IMR-90 (cell line): ENCODE measurements at regions not wholly inside any gene's neighbourhood (a gene's known extent, or its start where the extent isn't known, plus 50 kb on each side); places are given as distances from the start of the nearest gene placed in this dataset.

Source experiments
- ATAC-seq: fragments of 200-7000 bp; cut with Tn5 transposase; 2 replicates; pipeline ENCODE4 v1.9.1; 2020; ENCODE audit warnings: low read depth, mild to moderate bottlenecking, moderate library complexity
- BruUV-seq: library from RNA; stranded (reverse); fragments of 400-500 nt; replicated peaks from 2 replicates; lab custom pipeline; 2021; lab: Mats Ljungman, UMichigan
- CTCF ChIA-PET: fragments of 300-600 bp; formaldehyde crosslinking; extraction: SDS; loops from one replicate; lab custom pipeline; 2021; ENCODE audit warnings: antibody characterized with exemption; lab: Yijun Ruan, JAX
- POLR2A ChIA-PET: fragments of 300-600 bp; sonication (Branson Sonifier 250); formaldehyde crosslinking; loops from one replicate; lab custom pipeline; 2022; ENCODE audit warnings: antibody characterized with exemption; ENCODE audit not compliant: unreplicated experiment; lab: Charles Lee
- DNase-seq: peaks from one replicate; pipeline ENCODE4 v3.0.0; 2013
- H2AFZ ChIP-seq: replicated peaks from 2 replicates; pipeline ENCODE3; 2013; ENCODE audit warnings: low read length, mild to moderate bottlenecking; ENCODE audit not compliant: poor library complexity
- H2AK5ac ChIP-seq: 2 replicates; pipeline ENCODE4 v1.6.1; 2013; ENCODE audit warnings: low read depth, low read length, inconsistent platforms
- H2AK9ac ChIP-seq: replicated peaks from 2 replicates; pipeline ENCODE3; 2013; ENCODE audit warnings: mild to moderate bottlenecking, low read depth, low read length, moderate library complexity; ENCODE audit not compliant: poor library complexity
- H2BK120ac ChIP-seq: 2 replicates; pipeline ENCODE4 v1.6.1; 2013; ENCODE audit warnings: low read depth, low read length, inconsistent platforms
- H2BK15ac ChIP-seq: 3 replicates; pipeline ENCODE4 v1.6.1; 2013; ENCODE audit warnings: low read depth, low read length, inconsistent platforms
- H2BK20ac ChIP-seq: 2 replicates; pipeline ENCODE4 v1.6.1; 2013; ENCODE audit warnings: low read depth, mild to moderate bottlenecking, inconsistent platforms, low read length, moderate library complexity
- H2BK5ac ChIP-seq: 2 replicates; pipeline ENCODE4 v1.6.1; 2013; ENCODE audit warnings: mild to moderate bottlenecking, low read depth, low read length, inconsistent platforms; ENCODE audit not compliant: poor library complexity, severe bottlenecking
- H3K14ac ChIP-seq: replicated peaks from 2 replicates; pipeline ENCODE4 v1.6.1; 2013; ENCODE audit warnings: low read depth, low read length, inconsistent platforms
- H3K18ac ChIP-seq: 2 replicates; pipeline ENCODE4 v1.6.1; 2013; ENCODE audit warnings: low read depth, low read length, control low read depth
- H3K23ac ChIP-seq: 2 replicates; pipeline ENCODE4 v1.6.1; 2013; ENCODE audit warnings: low read depth, low read length, inconsistent platforms
- H3K27ac ChIP-seq: 2 replicates; pipeline ENCODE4 v1.5.1; 2013; ENCODE audit warnings: mild to moderate bottlenecking, control low read depth, low read length; ENCODE audit not compliant: insufficient read depth
- H3K27me3 ChIP-seq: 2 replicates; pipeline ENCODE4 v1.6.1; 2013; ENCODE audit warnings: low read length; ENCODE audit not compliant: control insufficient read depth, insufficient read depth
- H3K36me3 ChIP-seq: 2 replicates; pipeline ENCODE4 v1.6.1; 2013; ENCODE audit warnings: low read length, mixed read lengths; ENCODE audit not compliant: control insufficient read depth, insufficient read depth
- H3K4ac ChIP-seq: 2 replicates; pipeline ENCODE4 v1.6.1; 2013; ENCODE audit warnings: low read depth, low read length, inconsistent platforms
- H3K4me1 ChIP-seq: 2 replicates; pipeline ENCODE4 v1.6.1; 2013; ENCODE audit warnings: low read length, mixed read lengths; ENCODE audit not compliant: control insufficient read depth, insufficient read depth
- H3K4me2 ChIP-seq: 2 replicates; pipeline ENCODE4 v1.6.1; 2013; ENCODE audit warnings: low read depth, mild to moderate bottlenecking, control low read depth, low read length, moderate library complexity
- H3K4me3 ChIP-seq: 2 replicates; pipeline ENCODE4 v1.5.1; 2013; ENCODE audit warnings: low read depth, mild to moderate bottlenecking, control low read depth, low read length, moderate library complexity; ENCODE audit not compliant: insufficient read depth
- H3K56ac ChIP-seq: 2 replicates; pipeline ENCODE4 v1.6.1; 2013; ENCODE audit warnings: low read length, inconsistent platforms; ENCODE audit not compliant: insufficient read depth; ENCODE audit errors: extremely low read depth
- H3K79me1 ChIP-seq, 2 experiments: 2 replicates each; pipeline ENCODE4 v1.6.1; 2013; ENCODE audit warnings: low read length in 2 of 2, inconsistent platforms in 1 of 2, low read depth in 1 of 2
- H3K9ac ChIP-seq: 2 replicates; pipeline ENCODE4 v1.6.1; 2013; ENCODE audit warnings: low read depth, low read length, control low read depth
- H3K9me1 ChIP-seq: 2 replicates; pipeline ENCODE4 v1.6.1; 2013; ENCODE audit warnings: low read length, inconsistent platforms; ENCODE audit not compliant: insufficient read depth
- H3K9me3 ChIP-seq: 2 replicates; pipeline ENCODE4 v1.6.1; 2013; ENCODE audit warnings: low read length; ENCODE audit not compliant: control insufficient read depth, insufficient read depth
- H4K20me1 ChIP-seq: 2 replicates; pipeline ENCODE4 v1.6.1; 2013; ENCODE audit warnings: low read length, inconsistent platforms; ENCODE audit not compliant: insufficient read depth
- H4K5ac ChIP-seq: 2 replicates; pipeline ENCODE4 v1.6.1; 2013; ENCODE audit warnings: mild to moderate bottlenecking, low read depth, low read length, control low read depth
- H4K8ac ChIP-seq, 2 experiments: 2 replicates each; pipeline ENCODE4 v1.6.1; 2013; ENCODE audit warnings: low read depth in 2 of 2, low read length in 2 of 2, control low read depth in 1 of 2, inconsistent platforms in 1 of 2
- H4K91ac ChIP-seq: 2 replicates; pipeline ENCODE4 v1.6.1; 2013; ENCODE audit warnings: low read depth, low read length, inconsistent platforms; ENCODE audit not compliant: insufficient read depth
- BHLHE40 ChIP-seq: fragments of 150-350 bp; IDR thresholded peaks from 2 replicates; pipeline ENCODE4 v1.6.1; 2016; ENCODE audit warnings: mild to moderate bottlenecking, low read depth, low read length
- CEBPB ChIP-seq: IDR thresholded peaks from 2 replicates; pipeline ENCODE4 v1.6.1; 2012; ENCODE audit warnings: low read depth, low read length, improper control_type of control experiment
- CHD1 ChIP-seq: IDR thresholded peaks from 2 replicates; pipeline ENCODE4 v1.6.1; 2012; ENCODE audit warnings: low read depth, low read length, improper control_type of control experiment
- CTCF ChIP-seq: conservative IDR thresholded peaks from 2 replicates; pipeline ENCODE4 v1.5.1; 2012; ENCODE audit warnings: mild to moderate bottlenecking, low read depth, low read length, improper control_type of control experiment
- ELK1 ChIP-seq: fragments of 150-350 bp; IDR thresholded peaks from 2 replicates; pipeline ENCODE4 v1.6.1; 2016; ENCODE audit warnings: low read depth, mild to moderate bottlenecking, low read length, moderate library complexity, borderline replicate concordance
- FOS ChIP-seq: fragments of 150-350 bp; IDR thresholded peaks from 2 replicates; pipeline ENCODE4 v1.6.1; 2016; ENCODE audit warnings: low read depth, low read length
- MAFK ChIP-seq: IDR thresholded peaks from 2 replicates; pipeline ENCODE4 v1.6.1; 2012; ENCODE audit warnings: low read depth, low read length, improper control_type of control experiment
- MAZ ChIP-seq: IDR thresholded peaks from 2 replicates; pipeline ENCODE4 v1.6.1; 2012; ENCODE audit warnings: low read depth, mild to moderate bottlenecking, low read length, improper control_type of control experiment, moderate library complexity, borderline replicate concordance
- MXI1 ChIP-seq: IDR thresholded peaks from 2 replicates; pipeline ENCODE4 v1.6.1; 2012; ENCODE audit warnings: low read depth, mild to moderate bottlenecking, low read length, moderate library complexity, borderline replicate concordance
- NFE2L2 ChIP-seq: fragments of 150-350 bp; IDR thresholded peaks from 2 replicates; pipeline ENCODE4 v1.6.1; 2016; ENCODE audit warnings: low read depth, mild to moderate bottlenecking, low read length
- POLR2A ChIP-seq: IDR thresholded peaks from 2 replicates; pipeline ENCODE4 v1.6.1; 2012; ENCODE audit warnings: mild to moderate bottlenecking, low read depth, low read length
- RAD21 ChIP-seq: IDR thresholded peaks from 2 replicates; pipeline ENCODE4 v1.6.1; 2012; ENCODE audit warnings: low read length, improper control_type of control experiment
- RCOR1 ChIP-seq: IDR thresholded peaks from 2 replicates; pipeline ENCODE4 v1.6.1; 2012; ENCODE audit warnings: mild to moderate bottlenecking, low read length, improper control_type of control experiment; ENCODE audit not compliant: insufficient replicate concordance
- RFX5 ChIP-seq: IDR thresholded peaks from 2 replicates; pipeline ENCODE4 v1.8.0; 2012; ENCODE audit warnings: low read depth, mild to moderate bottlenecking, low read length, moderate library complexity
- SMC3 ChIP-seq: fragments of 150-350 bp; IDR thresholded peaks from 2 replicates; pipeline ENCODE4 v1.6.1; 2016; ENCODE audit warnings: low read depth, mild to moderate bottlenecking, antibody characterized with exemption, low read length, moderate library complexity
- USF2 ChIP-seq: fragments of 150-350 bp; IDR thresholded peaks from 2 replicates; pipeline ENCODE4 v1.6.1; 2017; ENCODE audit warnings: mild to moderate bottlenecking, antibody characterized with exemption, low read length, low read depth
- WGBS, 2 experiments: methylation state at CpG; one replicate each; pipeline versions ENCODE4 v1.1.5 to v1.1.7; 2013; ENCODE audit warnings: missing lambda C conversion rate in 2 of 2; ENCODE audit not compliant: insufficient read length in 1 of 2; ENCODE audit errors: extremely low coverage in 2 of 2; 5-methylcytosine and 5-hydroxymethylcytosine counted together
- dilution Hi-C: fragments of 300-500 bp; cut with HindIII; formaldehyde crosslinking; loops from one replicate; pipeline ENCODE4 v1.14.3; 2018; ENCODE audit warnings: low sequenced_read_pairs; ENCODE audit not compliant: unreplicated experiment
- in situ Hi-C: fragments of 300-500 bp; cut with MboI; formaldehyde crosslinking; loops from 3 replicates; pipeline ENCODE4 v1.14.3; 2019; ENCODE audit warnings: low sequenced_read_pairs, inconsistent platforms, mixed read lengths
- intact Hi-C: fragments of 100-400 bp; cut with micrococcal nuclease; formaldehyde crosslinking; loops from 2 replicates; pipeline ENCODE4 v1.10.0; 2022

GRCh38 chr10:77715536-77715935 is 77.9 kb upstream of the KCNMA1 start:
- ATAC-seq (no peak), DNase-seq (no peak)
- no peak for TF ChIP-seq CEBPB
- TF ChIP-seq RCOR1, result no peak
- no peak for TF ChIP-seq MAFK
- TF ChIP-seq MAZ, result no peak
- TF ChIP-seq USF2, result no peak
- no peak for TF ChIP-seq FOS
- no peak for TF ChIP-seq ELK1
- TF ChIP-seq CTCF, result no peak
- no peak for TF ChIP-seq BHLHE40
- no peak for TF ChIP-seq MXI1
- TF ChIP-seq RAD21, result no peak
- TF ChIP-seq RFX5, result no peak
- no peak for TF ChIP-seq NFE2L2
- no peak for TF ChIP-seq CHD1
- TF ChIP-seq SMC3, result no peak
- no peak for TF ChIP-seq POLR2A
- Histone ChIP-seq H2BK15ac (no peak overlapping the region), H3K4me2 (no peak overlapping the region), H3K79me1 (no peaks in the 10 kb centered on the region), H3K9me1 (peaks cover 7% of the 10 kb centered on the region; the same call in 1 of the 2 replicates), H3K56ac (no peak overlapping the region), H3K27me3 (peaks cover 4% of the 10 kb centered on the region; the same call in 1 of the 2 replicates), H4K91ac (no peak overlapping the region), H2BK5ac (no peak overlapping the region), H2BK20ac (no peak overlapping the region), H2AK9ac (no peak overlapping the region), H3K9ac (no peak overlapping the region), H3K9me3 (no peaks in the 10 kb centered on the region), H3K4me1 (no peaks in the 10 kb centered on the region), H2AFZ (no peak overlapping the region), H2BK120ac (no peak overlapping the region), H4K20me1 (no peaks in the 10 kb centered on the region), H4K8ac (no peak overlapping the region), H2AK5ac (no peak overlapping the region), H4K5ac (no peak overlapping the region), H3K36me3 (no peaks in the 10 kb centered on the region), H3K18ac (no peak overlapping the region), H3K23ac (no peak overlapping the region), H3K4me3 (no peak overlapping the region), H3K27ac (no peak overlapping the region), H3K14ac (no peak overlapping the region), H3K4ac (no peak overlapping the region)
- in situ Hi-C loops, result no loop called here
- WGBS, 2 experiments, result 50% methylated on average over 1 of the region's 1 CpG; no CpG with 5 or more reads in 1 of the 2 experiments
- ChIA-PET POLR2A (no interaction called here), CTCF (no interaction called here)
- intact Hi-C loops, result loop anchor here (10.0 kb wide), 1 partner anchor 181 kb away; no protein-coding TSS in a partner anchor
- dilution Hi-C loops, result no loop called here
- no TSS peak for BruUV-seq
